Ishikawa (cell line): ENCODE measurements at regions not wholly inside any gene's neighbourhood (a gene's known extent, or its start where the extent isn't known, plus 50 kb on each side); places are given as distances from the start of the nearest gene placed in this dataset.

Source experiments
- CEBPB ChIP-seq: IDR thresholded peaks from 2 replicates; pipeline ENCODE4 v1.6.1; 2012
- CREB1 ChIP-seq: IDR thresholded peaks from 2 replicates; pipeline ENCODE4 v1.6.1; 2012; ENCODE audit warnings: low read depth
- EGR1 ChIP-seq: IDR thresholded peaks from 2 replicates; pipeline ENCODE4 v1.6.1; 2012
- EP300 ChIP-seq: IDR thresholded peaks from 2 replicates; pipeline ENCODE4 v1.6.1; 2012; ENCODE audit warnings: borderline replicate concordance
- FOXM1 ChIP-seq: IDR thresholded peaks from 2 replicates; pipeline ENCODE4 v1.6.1; 2012; ENCODE audit warnings: low read depth, borderline replicate concordance
- MAX ChIP-seq: IDR thresholded peaks from 2 replicates; pipeline ENCODE4 v1.6.1; 2012
- NFIC ChIP-seq: IDR thresholded peaks from 2 replicates; pipeline ENCODE4 v1.6.1; 2012
- RAD21 ChIP-seq: IDR thresholded peaks from 2 replicates; pipeline ENCODE4 v1.6.1; 2012; ENCODE audit warnings: low read depth
- REST ChIP-seq: IDR thresholded peaks from 2 replicates; pipeline ENCODE4 v1.6.1; 2012; ENCODE audit warnings: low read depth, mild to moderate bottlenecking
- TAF1 ChIP-seq: IDR thresholded peaks from 2 replicates; pipeline ENCODE4 v1.6.1; 2012; ENCODE audit warnings: low read depth, mild to moderate bottlenecking
- TEAD4 ChIP-seq: IDR thresholded peaks from 2 replicates; pipeline ENCODE4 v1.6.1; 2012
- USF1 ChIP-seq: IDR thresholded peaks from 2 replicates; pipeline ENCODE4 v1.6.1; 2012
- YY1 ChIP-seq: IDR thresholded peaks from 2 replicates; pipeline ENCODE4 v1.6.1; 2012; ENCODE audit warnings: low read depth
- ZBTB7A ChIP-seq: IDR thresholded peaks from 2 replicates; pipeline ENCODE4 v1.6.1; 2012; ENCODE audit warnings: low read depth

- TF ChIP-seq TAF1 (no peak), NFIC (no peak), FOXM1 (no peak), ZBTB7A (no peak), YY1 (no peak), RAD21 (no peak), TEAD4 (no peak), EP300 (no peak)
Measured at GRCh38 chr6:159349915-159350314, 180.7 kb downstream of the FNDC1 start.

GRCh38 chr6:159343709-159344108, 174.5 kb downstream of the FNDC1 start:
- TF ChIP-seq YY1 = no peak

- TF ChIP-seq EGR1 = no peak
- no peak for TF ChIP-seq CREB1
- no peak for TF ChIP-seq USF1
- TF ChIP-seq MAX = no peak
- no peak for TF ChIP-seq RAD21
Measured at GRCh38 chr6:159342146-159342545, 172.9 kb downstream of the FNDC1 start.

- TF ChIP-seq YY1 = no peak
- TF ChIP-seq ZBTB7A = no peak
- no peak for TF ChIP-seq EP300
- no peak for TF ChIP-seq EGR1
- TF ChIP-seq FOXM1 = no peak
- TF ChIP-seq REST = no peak
- no peak for TF ChIP-seq USF1
- no peak for TF ChIP-seq CEBPB
- no peak for TF ChIP-seq TEAD4
Measured at GRCh38 chr6:159334068-159334467, 164.9 kb downstream of the FNDC1 start.

- TF ChIP-seq NFIC (no peak), CEBPB (no peak), REST (no peak), RAD21 (no peak), ZBTB7A (no peak)
Measured at GRCh38 chr6:159331451-159331850, 162.3 kb downstream of the FNDC1 start.

- TF ChIP-seq NFIC (no peak), REST (no peak), CEBPB (no peak), EP300 (no peak), USF1 (no peak), CREB1 (no peak), EGR1 (no peak), RAD21 (no peak), FOXM1 (no peak), TEAD4 (no peak)
Measured at GRCh38 chr6:159329081-159329480, 159.9 kb downstream of the FNDC1 start.
